Progenitor cell of endocrine pancreas (in vitro differentiated cells): ENCODE measurements at regions not wholly inside any gene's neighbourhood (a gene's known extent, or its start where the extent isn't known, plus 50 kb on each side); places are given as distances from the start of the nearest gene placed in this dataset.

Experiments used
- DNase-seq: peaks from one replicate; pipeline ENCODE4 v3.0.0; 2021; ENCODE audit warnings: low spot score; ENCODE audit not compliant: unreplicated experiment
- H3K27ac Mint-ChIP-seq: 2 replicates; pipeline ENCODE4 v1.8.0; 2021; ENCODE audit warnings: mild to moderate bottlenecking, moderate library complexity, mixed read lengths
- H3K27me3 Mint-ChIP-seq: 2 replicates; pipeline ENCODE4 v1.8.0; 2021; ENCODE audit warnings: mixed read lengths
- H3K36me3 Mint-ChIP-seq: 2 replicates; pipeline ENCODE4 v1.8.0; 2022; ENCODE audit warnings: mixed read lengths; ENCODE audit not compliant: insufficient read depth
- H3K4me1 Mint-ChIP-seq: 2 replicates; pipeline ENCODE4 v1.8.0; 2021; ENCODE audit warnings: low read depth, mixed read lengths
- H3K4me3 Mint-ChIP-seq: 2 replicates; pipeline ENCODE4 v1.8.0; 2021; ENCODE audit warnings: low read depth, mild to moderate bottlenecking, moderate library complexity, mixed read lengths
- H3K9me3 Mint-ChIP-seq: 2 replicates; pipeline ENCODE4 v1.8.0; 2021; ENCODE audit warnings: low read depth, mixed read lengths
- CTCF ChIP-seq: fragments of 200-600 bp; sonication (generic); IDR thresholded peaks from one replicate; pipeline ENCODE4 v1.5.0; 2021; ENCODE audit warnings: antibody characterized with exemption, mild to moderate bottlenecking; ENCODE audit not compliant: unreplicated experiment

- Mint-ChIP-seq H3K27me3 (peaks cover 38% of the 10 kb centered on the region), H3K27ac (no peak overlapping the region)
Measured at GRCh38 chr17:79533116-79533515, 77.7 kb downstream of the RBFOX3 start.

GRCh38 chr17:79532107-79532790 lies 78.6 kb downstream of the RBFOX3 start:
- H3K4me3 Mint-ChIP-seq, result no peak overlapping the region
- H3K27me3 Mint-ChIP-seq, result peaks cover 38% of the 10 kb centered on the region
- no peaks in the 10 kb centered on the region for H3K9me3 Mint-ChIP-seq
- no peak for DNase-seq
- H3K36me3 Mint-ChIP-seq, result no peaks in the 10 kb centered on the region
- no peak for TF ChIP-seq CTCF
- no peak overlapping the region for H3K27ac Mint-ChIP-seq
- H3K4me1 Mint-ChIP-seq, result peaks cover 1% of the 10 kb centered on the region

More at GRCh38 chr17:79533116-79533515, 77.7 kb downstream of the RBFOX3 start:
- Mint-ChIP-seq H3K9me3 (no peaks in the 10 kb centered on the region), H3K36me3 (no peaks in the 10 kb centered on the region), H3K4me3 (no peak overlapping the region), H3K4me1 (peaks cover 1% of the 10 kb centered on the region)
- TF ChIP-seq CTCF, result no peak
- DNase-seq, result no peak

GRCh38 chr17:79531191-79532095 lies 79.4 kb downstream of the RBFOX3 start:
- Mint-ChIP-seq H3K9me3 (no peaks in the 10 kb centered on the region), H3K27ac (no peak overlapping the region), H3K4me3 (no peak overlapping the region), H3K27me3 (peaks cover 43% of the 10 kb centered on the region), H3K4me1 (peaks cover 1% of the 10 kb centered on the region), H3K36me3 (no peaks in the 10 kb centered on the region)
- DNase-seq, result no peak
- TF ChIP-seq CTCF, result no peak

- no peak for DNase-seq
- Mint-ChIP-seq H3K4me3 (no peak overlapping the region), H3K9me3 (no peaks in the 10 kb centered on the region), H3K36me3 (no peaks in the 10 kb centered on the region), H3K4me1 (peaks cover 1% of the 10 kb centered on the region), H3K27me3 (peaks cover 51% of the 10 kb centered on the region), H3K27ac (no peak overlapping the region)
- no peak for TF ChIP-seq CTCF
Measured at GRCh38 chr17:79530361-79531105, 80.3 kb downstream of the RBFOX3 start.

- H3K27ac Mint-ChIP-seq, result no peak overlapping the region
- TF ChIP-seq CTCF, result no peak
- peaks cover 1% of the 10 kb centered on the region for H3K4me1 Mint-ChIP-seq
- H3K4me3 Mint-ChIP-seq, result no peak overlapping the region
- no peaks in the 10 kb centered on the region for H3K36me3 Mint-ChIP-seq
- no peaks in the 10 kb centered on the region for H3K9me3 Mint-ChIP-seq
- DNase-seq, result no peak
- peaks cover 49% of the 10 kb centered on the region for H3K27me3 Mint-ChIP-seq
Measured at GRCh38 chr17:79529661-79530081, 81.2 kb downstream of the RBFOX3 start.
